GM18907 (cell line): ENCODE measurements at regions not wholly inside any gene's neighbourhood (a gene's known extent, or its start where the extent isn't known, plus 50 kb on each side); places are given as distances from the start of the nearest gene placed in this dataset.

Source experiments
- ATAC-seq: cut with Tn5 transposase; IDR thresholded peaks from one replicate; pipeline ENCODE4 v1.9.1; 2021; ENCODE audit warnings: mild to moderate bottlenecking, moderate library complexity; ENCODE audit not compliant: unreplicated experiment

GRCh38 chr2:12299431-12299830, 417.3 kb upstream of the TRIB2 start:
- no peak for ATAC-seq

GRCh38 chr2:12300019-12300602, 416.6 kb upstream of the TRIB2 start:
- ATAC-seq, result no peak

GRCh38 chr2:12300927-12301326, 415.8 kb upstream of the TRIB2 start:
- no peak for ATAC-seq

- ATAC-seq, result no peak
Measured at GRCh38 chr2:12302140-12302539, 414.6 kb upstream of the TRIB2 start.

GRCh38 chr2:12302691-12303090, 414.0 kb upstream of the TRIB2 start:
- ATAC-seq, result no peak

GRCh38 chr2:12303181-12304030, 413.3 kb upstream of the TRIB2 start:
- no peak for ATAC-seq

- no peak for ATAC-seq
Measured at GRCh38 chr2:12304564-12305171, 412.1 kb upstream of the TRIB2 start.

GRCh38 chr2:12305931-12306330, 410.8 kb upstream of the TRIB2 start:
- no peak for ATAC-seq

GRCh38 chr2:12310399-12310798, 406.3 kb upstream of the TRIB2 start:
- no peak for ATAC-seq

GRCh38 chr2:12313445-12314126, 403.1 kb upstream of the TRIB2 start:
- no peak for ATAC-seq

- no peak for ATAC-seq
Measured at GRCh38 chr2:12314127-12314760, 402.5 kb upstream of the TRIB2 start.

- no peak for ATAC-seq
Measured at GRCh38 chr2:12315224-12315623, 401.5 kb upstream of the TRIB2 start.

GRCh38 chr2:12316476-12316875, 400.3 kb upstream of the TRIB2 start:
- ATAC-seq, result no peak

- ATAC-seq, result no peak
Measured at GRCh38 chr2:12317286-12317685, 399.4 kb upstream of the TRIB2 start.

- ATAC-seq, result no peak
Measured at GRCh38 chr2:12317814-12318426, 398.8 kb upstream of the TRIB2 start.

- no peak for ATAC-seq
Measured at GRCh38 chr2:12318427-12319057, 398.2 kb upstream of the TRIB2 start.

GRCh38 chr2:12320027-12320734, 396.6 kb upstream of the TRIB2 start:
- no peak for ATAC-seq

GRCh38 chr2:12320991-12321641, 395.6 kb upstream of the TRIB2 start:
- no peak for ATAC-seq

GRCh38 chr2:12321886-12322285, 394.9 kb upstream of the TRIB2 start:
- ATAC-seq, result no peak
